Memory B cell (primary cell): ENCODE measurements at regions not wholly inside any gene's neighbourhood (a gene's known extent, or its start where the extent isn't known, plus 50 kb on each side); places are given as distances from the start of the nearest gene placed in this dataset.

Experiments used
- ATAC-seq: fragments of 150-1000 bp; cut with Tn5 transposase; 2 replicates; pipeline ENCODE4 v1.10.0; 2021; ENCODE audit warnings: low read depth, mild to moderate bottlenecking, moderate library complexity
- DNase-seq, 2 donors: peaks; one replicate each; pipeline ENCODE4 v3.0.0; 2022; ENCODE audit warnings: low spot score in 2 of 2
- H3K27ac Mint-ChIP-seq: one replicate; pipeline ENCODE4 v1.8.0; 2022; ENCODE audit warnings: mild to moderate bottlenecking, moderate library complexity, mixed read lengths
- H3K27me3 Mint-ChIP-seq: one replicate; pipeline ENCODE4 v1.8.0; 2022; ENCODE audit warnings: mixed read lengths
- H3K36me3 Mint-ChIP-seq: one replicate; pipeline ENCODE4 v1.8.0; 2022; ENCODE audit warnings: mild to moderate bottlenecking, mixed read lengths
- H3K4me1 Mint-ChIP-seq: one replicate; pipeline ENCODE4 v1.8.0; 2022; ENCODE audit warnings: mixed read lengths
- H3K4me3 Mint-ChIP-seq: one replicate; pipeline ENCODE4 v1.8.0; 2022; ENCODE audit warnings: mild to moderate bottlenecking, moderate library complexity, mixed read lengths
- H3K9me3 Mint-ChIP-seq: one replicate; pipeline ENCODE4 v1.8.0; 2022; ENCODE audit warnings: mixed read lengths

GRCh38 chr1:96030312-96030711, 691.3 kb upstream of the PTBP2 start:
- Mint-ChIP-seq H3K4me3 (no peak overlapping the region), H3K9me3 (no peaks in the 10 kb centered on the region), H3K27me3 (no peaks in the 10 kb centered on the region), H3K4me1 (no peaks in the 10 kb centered on the region), H3K27ac (no peak overlapping the region), H3K36me3 (no peaks in the 10 kb centered on the region)
- DNase-seq (no peak), ATAC-seq (no peak)

GRCh38 chr1:96034006-96034405, 687.6 kb upstream of the PTBP2 start:
- H3K9me3 Mint-ChIP-seq = no peaks in the 10 kb centered on the region
- no peak overlapping the region for H3K27ac Mint-ChIP-seq
- no peak for DNase-seq
- H3K36me3 Mint-ChIP-seq = no peaks in the 10 kb centered on the region
- ATAC-seq = no peak
- H3K27me3 Mint-ChIP-seq = no peaks in the 10 kb centered on the region
- H3K4me1 Mint-ChIP-seq = no peaks in the 10 kb centered on the region
- no peak overlapping the region for H3K4me3 Mint-ChIP-seq

GRCh38 chr1:96036763-96037162, 684.8 kb upstream of the PTBP2 start:
- Mint-ChIP-seq H3K9me3 (no peaks in the 10 kb centered on the region), H3K27me3 (no peaks in the 10 kb centered on the region), H3K27ac (no peak overlapping the region), H3K4me3 (no peak overlapping the region), H3K36me3 (no peaks in the 10 kb centered on the region), H3K4me1 (no peaks in the 10 kb centered on the region)
- DNase-seq (no peak), ATAC-seq (no peak)

- peaks cover 3% of the 10 kb centered on the region for H3K9me3 Mint-ChIP-seq
- no peak for DNase-seq
- no peak overlapping the region for H3K4me3 Mint-ChIP-seq
- H3K27ac Mint-ChIP-seq = no peak overlapping the region
- H3K4me1 Mint-ChIP-seq = no peaks in the 10 kb centered on the region
- H3K36me3 Mint-ChIP-seq = no peaks in the 10 kb centered on the region
- ATAC-seq = no peak
- H3K27me3 Mint-ChIP-seq = no peaks in the 10 kb centered on the region
Measured at GRCh38 chr1:96038636-96039035, 682.9 kb upstream of the PTBP2 start.

- Mint-ChIP-seq H3K27me3 (no peaks in the 10 kb centered on the region), H3K4me3 (no peak overlapping the region), H3K27ac (no peak overlapping the region), H3K4me1 (no peaks in the 10 kb centered on the region), H3K9me3 (peaks cover 3% of the 10 kb centered on the region), H3K36me3 (no peaks in the 10 kb centered on the region)
- DNase-seq (no peak), ATAC-seq (no peak)
Measured at GRCh38 chr1:96039910-96040309, 681.7 kb upstream of the PTBP2 start.

- ATAC-seq = no peak
- no peaks in the 10 kb centered on the region for H3K36me3 Mint-ChIP-seq
Measured at GRCh38 chr1:96041470-96041869, 680.1 kb upstream of the PTBP2 start.

GRCh38 chr1:96048572-96049212, 672.9 kb upstream of the PTBP2 start:
- DNase-seq (no peak), ATAC-seq (no peak)
- no peaks in the 10 kb centered on the region for H3K9me3 Mint-ChIP-seq
- H3K4me1 Mint-ChIP-seq = no peaks in the 10 kb centered on the region
- H3K27me3 Mint-ChIP-seq = no peaks in the 10 kb centered on the region
- H3K27ac Mint-ChIP-seq = no peak overlapping the region
- no peak overlapping the region for H3K4me3 Mint-ChIP-seq
- H3K36me3 Mint-ChIP-seq = no peaks in the 10 kb centered on the region

More at GRCh38 chr1:96041470-96041869, 680.1 kb upstream of the PTBP2 start:
- H3K4me3 Mint-ChIP-seq = no peak overlapping the region
- DNase-seq = no peak
- H3K27ac Mint-ChIP-seq = no peak overlapping the region
- no peaks in the 10 kb centered on the region for H3K4me1 Mint-ChIP-seq
- H3K27me3 Mint-ChIP-seq = no peaks in the 10 kb centered on the region
- H3K9me3 Mint-ChIP-seq = peaks cover 3% of the 10 kb centered on the region

- Mint-ChIP-seq H3K4me3 (no peak overlapping the region), H3K9me3 (peaks cover 2% of the 10 kb centered on the region), H3K36me3 (no peaks in the 10 kb centered on the region), H3K27me3 (no peaks in the 10 kb centered on the region), H3K4me1 (no peaks in the 10 kb centered on the region), H3K27ac (no peak overlapping the region)
- ATAC-seq (no peak), DNase-seq (no peak)
Measured at GRCh38 chr1:96049759-96050409, 671.7 kb upstream of the PTBP2 start.

- H3K4me1 Mint-ChIP-seq = no peaks in the 10 kb centered on the region
Measured at GRCh38 chr1:96059276-96059675, 662.3 kb upstream of the PTBP2 start.

GRCh38 chr1:96059736-96060135, 661.8 kb upstream of the PTBP2 start:
- H3K36me3 Mint-ChIP-seq = no peaks in the 10 kb centered on the region
- DNase-seq (no peak), ATAC-seq (no peak)
- no peak overlapping the region for H3K4me3 Mint-ChIP-seq
- no peak overlapping the region for H3K27ac Mint-ChIP-seq
- H3K27me3 Mint-ChIP-seq = no peaks in the 10 kb centered on the region
- H3K9me3 Mint-ChIP-seq = peaks cover 5% of the 10 kb centered on the region
- H3K4me1 Mint-ChIP-seq = no peaks in the 10 kb centered on the region

More at GRCh38 chr1:96059276-96059675, 662.3 kb upstream of the PTBP2 start:
- no peaks in the 10 kb centered on the region for H3K36me3 Mint-ChIP-seq
- H3K27me3 Mint-ChIP-seq = no peaks in the 10 kb centered on the region
- H3K27ac Mint-ChIP-seq = no peak overlapping the region
- no peak overlapping the region for H3K4me3 Mint-ChIP-seq
- DNase-seq (no peak), ATAC-seq (no peak)
- peaks cover 7% of the 10 kb centered on the region for H3K9me3 Mint-ChIP-seq

- DNase-seq (no peak), ATAC-seq (no peak)
- Mint-ChIP-seq H3K4me3 (no peak overlapping the region), H3K27me3 (no peaks in the 10 kb centered on the region), H3K9me3 (peaks cover 7% of the 10 kb centered on the region), H3K4me1 (no peaks in the 10 kb centered on the region), H3K36me3 (no peaks in the 10 kb centered on the region), H3K27ac (no peak overlapping the region)
Measured at GRCh38 chr1:96060621-96061020, 661.0 kb upstream of the PTBP2 start.

GRCh38 chr1:96072021-96072420, 649.6 kb upstream of the PTBP2 start:
- no peaks in the 10 kb centered on the region for H3K27me3 Mint-ChIP-seq
- no peak overlapping the region for H3K27ac Mint-ChIP-seq
- DNase-seq = no peak
- H3K4me1 Mint-ChIP-seq = no peaks in the 10 kb centered on the region
- no peak overlapping the region for H3K4me3 Mint-ChIP-seq
- no peaks in the 10 kb centered on the region for H3K36me3 Mint-ChIP-seq
- ATAC-seq = no peak
- peaks cover 4% of the 10 kb centered on the region for H3K9me3 Mint-ChIP-seq

- H3K27ac Mint-ChIP-seq = no peak overlapping the region
- no peaks in the 10 kb centered on the region for H3K27me3 Mint-ChIP-seq
- no peak overlapping the region for H3K4me3 Mint-ChIP-seq
- no peaks in the 10 kb centered on the region for H3K4me1 Mint-ChIP-seq
- peaks cover 4% of the 10 kb centered on the region for H3K9me3 Mint-ChIP-seq
- H3K36me3 Mint-ChIP-seq = no peaks in the 10 kb centered on the region
- no peak for ATAC-seq
- DNase-seq = no peak
Measured at GRCh38 chr1:96073100-96073499, 648.5 kb upstream of the PTBP2 start.

GRCh38 chr1:96074422-96074821, 647.2 kb upstream of the PTBP2 start:
- no peak overlapping the region for H3K27ac Mint-ChIP-seq
- peaks cover 4% of the 10 kb centered on the region for H3K9me3 Mint-ChIP-seq

More at GRCh38 chr1:96074422-96074821, 647.2 kb upstream of the PTBP2 start:
- no peak for ATAC-seq
- H3K36me3 Mint-ChIP-seq = no peaks in the 10 kb centered on the region
- H3K4me1 Mint-ChIP-seq = no peaks in the 10 kb centered on the region
- no peak for DNase-seq
- no peaks in the 10 kb centered on the region for H3K27me3 Mint-ChIP-seq
- no peak overlapping the region for H3K4me3 Mint-ChIP-seq
